COR-L47 (cell line): ENCODE measurements at regions not wholly inside any gene's neighbourhood (a gene's known extent, or its start where the extent isn't known, plus 50 kb on each side); places are given as distances from the start of the nearest gene placed in this dataset.

Experiments used
- DNase-seq: peaks from one replicate; lab custom pipeline; 2025; lab: John Stamatoyannopoulos, UW

- no peak for DNase-seq
Observed at GRCh38 chr7:440059-440749, 79.4 kb downstream of the PDGFA start.

- no peak for DNase-seq
Observed at GRCh38 chr7:441684-442421, 77.8 kb downstream of the PDGFA start.

DNA sequence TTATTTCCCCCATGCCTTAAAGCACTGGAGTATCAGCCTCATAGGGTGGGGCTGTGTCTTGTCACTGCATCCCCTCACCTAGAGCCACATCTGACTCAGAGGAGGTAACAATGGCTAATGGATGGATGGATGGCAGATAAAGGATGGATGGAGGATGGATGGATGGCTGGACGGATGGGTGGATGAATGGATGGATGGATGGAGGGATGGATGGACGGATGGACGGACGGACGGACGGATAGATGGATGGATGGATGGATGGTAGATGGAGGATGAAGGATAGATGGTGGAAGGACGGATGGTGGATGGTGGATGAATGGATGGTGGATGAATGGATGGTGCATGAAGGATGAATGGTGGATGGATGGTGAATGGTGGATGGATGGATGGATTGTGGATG lies 77.2 kb downstream of the PDGFA start:
- DNase-seq: no peak

GRCh38 chr7:443279-443833 lies 76.3 kb downstream of the PDGFA start:
- no peak for DNase-seq

GRCh38 chr7:444606-445005 lies 75.0 kb downstream of the PDGFA start:
- DNase-seq: no peak

DNA sequence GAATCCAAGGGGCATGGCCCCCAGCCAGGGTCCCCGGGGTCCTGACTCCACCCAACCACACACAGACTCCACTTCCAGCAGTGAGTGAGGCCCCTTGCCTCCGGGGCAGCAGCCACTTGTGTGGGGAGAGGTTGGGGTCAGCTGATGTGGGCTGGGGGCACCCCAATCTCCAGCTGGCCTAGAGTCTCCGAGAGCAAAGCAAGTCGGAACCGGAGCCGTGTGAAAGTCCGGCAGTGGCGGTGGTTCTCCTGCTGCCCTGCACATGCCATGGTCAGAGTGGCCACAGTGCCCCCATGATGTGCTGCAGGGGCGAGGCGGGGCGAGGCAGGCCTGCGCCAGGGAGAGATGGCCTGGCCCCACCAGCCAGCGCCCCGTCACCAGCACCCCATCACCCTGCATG lies 74.6 kb downstream of the PDGFA start:
- DNase-seq: no peak

DNA sequence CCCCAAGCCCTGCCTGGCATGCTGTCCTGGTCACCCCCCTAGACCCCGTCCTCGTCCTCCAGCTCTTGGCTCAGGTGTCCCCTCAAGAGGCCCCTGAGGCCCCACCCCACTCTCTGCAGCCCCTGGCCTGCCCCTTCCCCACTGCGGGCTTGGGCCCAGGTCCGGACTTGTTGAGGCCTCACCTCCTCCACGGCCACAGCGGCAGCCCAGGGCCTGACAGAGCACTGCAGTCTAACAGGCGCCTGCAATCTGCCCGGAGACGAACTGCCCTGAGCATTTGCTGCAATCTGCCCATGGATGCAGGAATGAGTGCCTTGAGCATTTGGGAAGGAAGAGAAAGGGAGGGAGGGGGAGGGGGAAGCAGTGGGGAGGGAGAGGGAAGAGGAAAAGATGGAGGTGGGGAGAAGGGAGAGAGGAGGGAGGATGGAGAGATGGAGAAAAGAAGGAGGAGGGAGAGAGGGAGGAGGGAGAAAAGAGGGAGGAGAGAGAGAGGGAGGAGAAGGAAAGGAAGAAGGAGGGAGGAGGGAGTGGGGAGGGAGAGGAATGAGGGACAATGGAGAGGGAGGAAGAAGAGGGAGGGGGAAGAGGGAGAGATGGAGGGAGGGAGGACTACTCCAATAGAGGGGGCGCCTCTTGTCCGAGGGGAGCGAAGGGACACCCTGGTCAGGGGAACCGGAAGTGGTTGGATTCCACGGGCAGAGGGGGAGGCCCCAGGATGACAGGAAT lies 73.9 kb downstream of the PDGFA start:
- DNase-seq: no peak

- no peak for DNase-seq
Observed at GRCh38 chr7:446289-446935, 73.2 kb downstream of the PDGFA start.
